LoVo (cell line): ENCODE measurements at regions not wholly inside any gene's neighbourhood (a gene's known extent, or its start where the extent isn't known, plus 50 kb on each side); places are given as distances from the start of the nearest gene placed in this dataset.

Experiments
- DNase-seq: peaks from one replicate; pipeline ENCODE4 v3.0.0-alpha.2; 2016; ENCODE audit warnings: low spot score

DNA sequence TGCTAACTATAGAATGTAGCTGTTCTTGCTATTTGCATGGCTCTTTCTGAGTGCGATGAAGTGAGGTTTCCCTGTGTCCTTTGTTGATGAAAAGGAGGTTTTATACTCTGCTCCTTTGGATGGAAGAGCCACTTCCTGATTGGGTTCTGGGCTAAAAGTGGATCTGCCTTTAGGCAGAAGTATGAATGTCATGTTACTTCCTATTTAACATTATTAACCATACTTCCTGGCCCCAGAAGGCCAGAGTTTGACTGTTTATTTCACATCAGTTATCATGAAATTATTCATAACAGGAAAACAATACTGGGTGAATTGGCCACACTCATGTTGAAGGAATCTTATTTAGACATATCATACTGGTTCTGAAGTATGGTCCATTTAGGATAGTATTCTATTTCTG, 386.2 kb downstream of the PCDH7 start:
- no peak for DNase-seq

DNA sequence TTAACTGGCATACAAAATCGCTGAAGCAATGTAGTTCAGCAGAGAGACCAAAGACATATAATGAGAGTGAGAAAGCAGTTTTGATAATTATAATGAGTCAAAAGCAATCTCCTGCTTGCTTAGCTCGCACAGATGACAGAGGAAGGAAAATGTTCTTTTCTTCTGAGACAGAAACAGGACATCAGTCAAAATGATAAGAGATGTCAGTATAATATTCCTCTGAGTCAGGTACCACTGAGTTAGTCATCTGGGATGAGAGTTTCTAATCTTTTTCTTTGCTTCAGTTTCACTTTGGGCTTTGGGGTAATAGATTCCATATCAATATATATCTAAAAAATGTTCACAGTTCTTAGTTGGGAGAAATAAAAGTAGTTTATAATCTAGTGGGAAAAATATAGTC, 387.2 kb downstream of the PCDH7 start:
- no peak for DNase-seq

DNA sequence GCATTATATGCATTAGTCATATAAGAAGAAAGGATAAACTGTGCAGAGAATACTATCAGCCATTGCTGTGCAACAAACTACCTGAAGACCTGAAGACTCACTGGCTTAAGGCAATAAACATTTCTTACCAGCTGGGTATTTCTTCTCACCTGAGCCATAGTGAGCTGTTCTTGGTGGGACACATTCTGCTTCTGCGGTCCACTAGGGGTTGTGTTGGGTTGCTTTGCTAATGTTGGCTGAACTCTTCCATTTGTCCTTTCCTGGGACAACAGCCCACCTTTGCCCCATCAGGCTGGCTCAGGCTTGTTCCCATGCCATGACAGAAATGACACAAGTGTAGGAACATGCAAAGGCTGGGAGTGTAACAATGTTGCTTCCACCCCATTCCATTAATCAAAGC, 388.6 kb downstream of the PCDH7 start:
- no peak for DNase-seq

DNA sequence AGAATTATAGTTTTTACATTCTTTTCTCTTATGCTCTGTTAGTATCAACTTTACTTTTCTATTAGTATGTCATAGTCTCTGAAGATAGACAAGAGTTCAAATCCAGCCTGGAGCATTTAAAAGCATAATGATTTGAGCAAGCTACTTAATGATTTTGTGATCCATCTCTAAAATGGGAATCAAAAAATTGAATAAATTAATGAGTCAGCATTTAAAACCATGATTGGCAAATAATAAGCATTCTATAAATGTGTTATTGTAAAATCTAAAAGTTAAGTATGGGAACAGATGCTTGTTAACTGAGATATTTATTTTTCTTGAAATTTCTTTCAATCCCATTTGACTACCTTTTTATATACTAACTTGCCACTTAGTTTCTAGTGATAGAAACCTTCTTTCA, 391.6 kb downstream of the PCDH7 start:
- no peak for DNase-seq

DNA sequence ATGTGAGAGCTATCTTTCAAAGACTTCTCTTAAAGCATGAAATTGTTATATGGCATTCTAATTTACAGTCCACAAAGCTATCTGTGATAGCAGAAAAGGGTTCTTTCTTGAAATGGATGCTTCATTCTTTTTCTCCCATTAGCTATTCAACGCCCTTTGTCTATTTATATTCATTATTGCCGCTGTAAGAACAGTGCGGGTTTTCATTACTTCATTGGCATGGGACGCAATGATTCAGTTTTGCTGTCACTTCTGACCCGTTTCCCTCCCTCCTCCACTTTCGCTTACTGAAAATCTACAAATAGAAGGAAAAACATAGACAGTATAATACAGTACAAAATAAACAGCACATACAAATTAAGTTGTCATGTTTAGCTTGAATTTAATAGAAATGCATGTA, 394.6 kb downstream of the PCDH7 start:
- DNase-seq: no peak

DNA sequence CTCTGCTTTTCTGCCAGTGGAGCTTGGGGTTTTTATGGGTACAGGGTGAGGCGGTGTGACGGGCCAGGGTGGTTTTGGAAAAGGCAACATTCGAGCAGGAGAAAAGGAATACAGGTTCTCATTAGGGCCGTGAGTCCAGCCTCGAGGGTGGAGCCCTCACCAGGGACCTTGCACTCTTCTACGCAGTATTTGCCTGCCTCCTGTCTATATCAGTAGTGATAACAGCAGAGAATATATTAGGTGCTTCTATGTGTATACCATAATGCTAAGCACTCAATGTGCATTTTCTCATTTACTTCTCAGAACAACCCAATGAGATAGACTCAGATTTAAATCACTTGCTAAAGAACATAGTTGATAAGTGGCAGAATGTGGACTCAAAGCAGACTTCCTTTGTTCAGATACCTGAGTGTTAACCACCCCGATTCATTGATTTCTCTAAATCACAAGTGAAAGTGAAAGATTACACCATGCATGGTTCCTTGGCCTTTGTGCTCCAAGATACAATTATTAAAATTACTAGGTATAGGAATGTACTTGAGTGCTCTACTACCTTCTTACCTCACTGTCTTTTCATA, 403.9 kb downstream of the PCDH7 start:
- DNase-seq: no peak

DNA sequence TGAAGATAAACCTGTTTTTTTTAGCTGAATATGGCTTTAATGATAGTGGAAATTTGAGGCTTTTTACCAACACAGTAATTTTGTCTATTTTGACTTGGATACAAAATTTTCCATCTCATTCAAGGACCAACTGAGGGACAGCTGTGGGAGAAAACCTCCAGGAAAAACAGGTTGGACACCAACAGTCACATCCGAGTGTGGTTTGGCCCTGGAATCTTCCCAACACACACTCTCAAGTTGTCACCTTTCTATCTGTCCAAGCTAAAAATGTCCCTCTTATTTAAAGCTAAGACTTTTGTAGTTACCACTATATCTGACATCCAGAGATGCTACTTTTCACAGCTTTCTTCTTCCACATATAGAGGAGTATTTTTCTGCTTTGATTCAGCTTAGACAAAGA, 404.9 kb downstream of the PCDH7 start:
- no peak for DNase-seq

DNA sequence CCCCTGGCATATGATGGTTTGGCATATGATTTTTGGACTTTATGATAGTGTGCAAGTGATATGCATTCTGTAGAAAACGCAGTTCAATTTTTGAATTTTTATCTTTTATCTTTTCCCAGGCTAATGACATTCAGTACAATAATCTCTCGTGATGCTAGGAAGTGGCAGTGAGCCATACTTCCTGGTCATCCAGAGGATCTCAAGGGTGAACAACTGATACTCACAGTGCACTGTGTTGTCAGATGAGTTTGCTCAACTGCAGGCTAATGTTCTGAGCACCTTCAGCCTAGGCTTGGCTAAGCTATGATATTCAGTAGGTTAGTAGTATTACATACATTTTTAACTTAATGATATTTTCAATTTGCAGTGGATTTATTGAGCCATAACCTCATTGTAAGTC, 405.3 kb downstream of the PCDH7 start:
- DNase-seq: no peak

DNA sequence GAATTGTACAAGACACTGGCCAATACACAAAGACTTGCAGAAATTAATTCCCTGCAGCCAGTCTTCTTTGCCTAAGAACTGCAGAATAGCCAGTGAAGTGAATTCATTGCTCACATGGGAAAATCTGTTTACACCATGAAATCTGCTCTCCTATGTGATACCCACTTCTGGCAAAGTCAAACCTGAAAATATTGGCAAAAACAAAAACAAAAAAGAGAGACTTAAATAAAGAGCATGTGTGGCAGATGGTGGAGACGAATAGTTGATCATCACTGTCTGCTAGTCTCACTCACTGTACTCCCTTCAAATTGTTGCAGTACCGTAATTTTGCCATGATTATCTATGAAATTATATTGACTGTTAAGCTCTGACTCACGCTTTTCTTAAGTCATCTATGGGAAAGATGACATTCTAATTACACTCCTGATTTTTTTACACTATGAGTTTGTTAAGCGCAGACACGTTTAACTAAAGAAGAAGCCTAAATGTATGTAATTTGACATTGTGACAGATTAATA, 406.8 kb downstream of the PCDH7 start:
- DNase-seq: no peak

DNA sequence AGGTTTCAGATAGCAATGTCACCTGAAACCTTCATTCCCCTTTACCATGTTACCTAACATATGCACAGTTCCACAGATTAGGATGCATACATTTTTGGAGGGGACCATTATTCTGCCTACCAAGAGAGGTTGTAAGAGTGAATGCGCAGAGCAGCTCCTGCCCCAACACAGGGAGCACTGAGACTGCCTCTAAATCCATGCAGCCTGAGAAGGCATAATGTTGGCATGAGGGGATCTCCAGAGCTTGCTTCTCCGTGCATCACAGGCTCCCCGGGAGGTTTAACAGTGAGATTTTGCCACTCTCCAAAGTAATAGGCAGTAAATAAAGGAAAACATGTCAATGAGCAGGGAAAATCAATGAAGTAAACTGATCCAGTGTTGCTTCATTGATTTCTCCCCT, 410.8 kb downstream of the PCDH7 start:
- no peak for DNase-seq

DNA sequence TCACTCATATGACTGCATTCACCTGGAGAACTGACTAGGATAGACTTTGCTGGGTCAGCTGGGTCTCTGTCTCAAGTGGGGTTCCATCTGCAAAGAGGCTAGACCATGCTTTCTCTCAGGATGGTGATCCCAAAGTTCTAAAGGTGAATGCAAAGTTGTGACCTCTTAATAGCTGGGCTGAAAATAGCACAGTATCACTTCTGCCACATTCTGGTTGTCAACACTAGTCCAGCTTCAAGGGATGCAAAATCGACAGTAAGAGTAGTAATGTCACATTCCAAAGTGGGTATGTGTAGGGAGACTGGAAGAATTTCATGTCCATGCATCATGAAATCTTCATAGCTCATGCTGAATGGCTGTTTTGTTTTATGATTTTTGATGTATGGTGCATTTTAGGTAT, 414.6 kb downstream of the PCDH7 start:
- no peak for DNase-seq

DNA sequence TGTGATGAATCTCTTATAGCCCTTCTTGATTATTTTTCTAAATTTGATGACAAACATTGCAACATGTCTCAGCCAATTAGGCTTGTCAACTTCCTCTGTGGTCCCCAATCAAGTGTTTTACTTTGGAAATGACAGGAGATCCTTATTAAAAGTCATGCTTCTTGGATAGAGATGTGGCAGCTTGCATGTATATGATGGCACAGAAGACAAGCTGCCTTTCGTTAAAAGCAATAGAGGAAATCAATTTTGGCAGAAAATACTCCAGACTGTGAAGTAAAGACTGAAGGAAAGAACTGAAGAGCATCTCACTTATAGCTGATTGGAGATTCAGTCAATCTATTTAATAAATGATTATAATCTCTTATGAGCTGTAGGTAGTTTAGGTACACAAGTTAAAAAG, 419.6 kb downstream of the PCDH7 start:
- no peak for DNase-seq

DNA sequence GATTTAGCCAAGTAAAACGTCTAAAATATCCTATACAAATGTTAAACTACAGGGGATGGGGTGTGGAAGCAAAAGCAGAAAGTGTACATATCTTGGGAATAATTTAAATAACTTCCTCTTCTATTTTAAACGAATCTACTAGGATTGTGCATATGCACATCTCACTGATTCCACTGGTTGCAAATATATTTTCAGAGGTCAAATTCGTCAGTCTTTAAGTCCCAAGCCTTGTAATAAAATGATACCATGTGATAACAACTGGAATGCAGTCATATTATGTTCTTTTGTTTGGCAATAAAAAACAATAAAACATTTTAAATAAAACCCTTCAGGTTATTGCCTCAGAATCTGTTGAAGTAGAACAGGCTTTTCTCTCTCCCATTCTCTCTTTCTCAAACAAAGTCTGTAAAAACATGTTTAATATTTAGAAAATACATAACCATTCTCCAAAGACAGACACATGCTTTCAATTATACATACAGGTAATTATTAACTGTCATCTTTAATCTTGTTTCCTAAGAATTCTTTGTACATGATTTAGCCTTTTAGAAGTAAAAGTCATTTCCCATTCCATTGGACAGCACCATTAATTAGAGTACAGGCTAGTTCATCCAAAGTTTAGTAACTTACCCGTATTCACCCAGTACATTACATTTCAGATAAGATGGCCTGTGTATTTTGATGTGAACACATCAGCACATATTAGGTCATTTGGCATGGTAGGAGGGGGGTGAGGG, 421.1 kb downstream of the PCDH7 start:
- no peak for DNase-seq

DNA sequence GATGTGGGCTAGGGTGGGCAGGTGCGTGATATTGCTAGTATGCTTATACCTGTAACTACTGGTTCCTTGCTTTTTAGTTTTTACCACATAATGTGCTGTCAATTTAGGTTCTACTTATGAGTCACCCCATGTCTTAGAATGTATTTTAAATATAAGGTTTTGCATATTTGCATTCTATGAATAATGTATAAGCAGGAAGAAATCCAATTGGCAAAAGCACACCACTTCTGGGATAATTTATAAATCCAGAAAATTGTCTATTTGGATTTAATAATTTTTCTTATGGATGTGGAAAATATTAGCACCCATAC, 421.6 kb downstream of the PCDH7 start:
- no peak for DNase-seq

DNA sequence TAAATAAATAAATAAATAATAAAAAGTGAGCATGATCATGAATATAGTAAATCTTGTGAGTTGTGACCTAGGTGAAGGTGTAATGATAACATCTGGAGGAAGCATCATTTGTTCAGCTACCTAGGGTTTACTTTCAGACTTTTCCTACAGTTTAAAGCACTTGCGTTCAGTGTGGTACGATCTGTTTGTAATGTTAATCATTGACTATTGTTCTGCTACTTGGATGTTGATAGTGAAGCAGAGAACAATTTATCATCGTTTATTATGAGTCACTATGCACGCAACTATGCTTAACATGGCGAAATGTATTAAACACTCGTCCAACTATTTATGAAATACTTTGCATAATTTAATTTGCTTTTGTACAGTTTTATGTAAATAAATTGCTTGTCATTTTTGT, 426.2 kb downstream of the PCDH7 start:
- no peak for DNase-seq

DNA sequence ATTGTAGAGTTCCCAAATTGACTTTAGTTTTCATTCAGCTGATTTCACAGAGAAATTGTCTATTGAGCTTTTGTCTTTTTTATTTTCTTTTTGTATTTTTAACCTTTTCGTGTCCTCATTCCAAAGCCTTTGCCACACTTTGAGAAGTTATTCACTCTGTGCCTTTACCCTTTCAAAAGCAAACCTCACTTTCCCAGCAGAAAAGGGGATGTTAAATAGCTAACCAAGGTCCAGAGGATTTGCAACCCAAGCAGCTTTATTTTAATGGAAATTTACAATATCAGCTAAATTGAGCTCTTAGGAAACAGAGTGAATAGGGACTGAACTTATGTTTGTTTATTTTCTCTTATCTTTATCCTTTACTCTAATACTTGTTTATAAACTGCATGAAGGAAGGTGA, 428.8 kb downstream of the PCDH7 start:
- DNase-seq: no peak

DNA sequence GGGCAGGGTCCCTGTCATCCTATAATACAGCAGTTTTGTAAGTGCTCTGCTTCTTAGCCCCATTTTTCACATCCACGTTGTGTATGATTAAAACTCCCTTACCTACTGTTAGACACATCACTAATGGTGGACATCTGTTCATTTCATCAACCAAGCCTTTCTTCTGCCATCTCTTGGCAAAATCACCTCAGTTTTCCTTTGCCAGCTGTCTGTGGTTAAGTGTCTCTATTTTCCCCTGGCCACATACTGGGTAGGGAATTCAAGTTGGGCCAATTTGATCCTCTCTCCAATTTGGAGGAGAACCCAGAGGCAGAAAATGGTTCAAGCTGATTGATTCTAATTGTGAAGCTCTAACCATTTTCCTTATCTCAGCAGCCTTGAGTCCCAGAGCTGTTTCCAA, 436.1 kb downstream of the PCDH7 start:
- no peak for DNase-seq

DNA sequence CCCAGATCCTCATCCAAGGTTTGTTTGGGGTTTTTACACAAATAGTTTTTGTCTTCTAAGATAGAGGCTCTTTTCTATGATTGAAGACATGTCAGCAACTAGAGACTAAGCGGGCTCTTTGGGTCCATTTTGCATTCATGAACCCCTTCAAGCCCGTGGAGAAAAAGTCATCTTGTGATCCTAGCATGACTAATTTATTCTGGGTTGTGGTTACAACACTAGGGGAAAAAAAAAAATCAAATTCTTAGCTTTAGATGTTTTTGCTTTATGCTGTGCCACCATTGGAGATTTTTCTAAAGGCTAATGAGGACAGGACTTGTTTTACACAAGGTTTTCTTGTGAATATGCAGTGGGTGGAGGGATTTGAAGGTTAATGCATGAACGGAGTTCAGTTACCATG, 440.0 kb downstream of the PCDH7 start:
- no peak for DNase-seq

DNA sequence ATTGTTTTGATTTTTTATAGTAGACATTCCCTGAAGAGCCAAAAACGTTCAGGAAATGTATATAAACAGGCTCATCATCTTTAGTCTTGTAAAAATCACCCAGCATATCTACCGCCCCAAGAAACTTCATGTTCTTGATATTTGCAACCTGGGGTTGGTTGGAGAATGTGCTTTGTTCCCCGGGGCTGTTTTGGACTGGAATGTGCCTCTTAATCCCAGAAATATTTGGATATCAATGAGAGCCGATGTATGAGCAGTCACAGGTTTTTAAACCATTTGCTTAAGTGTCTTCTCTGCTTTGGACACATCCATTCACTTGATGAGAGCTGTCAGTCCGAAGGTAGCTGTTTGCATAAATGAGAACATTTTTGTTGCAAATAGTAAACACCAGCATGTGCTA, 449.7 kb downstream of the PCDH7 start:
- DNase-seq: no peak

DNA sequence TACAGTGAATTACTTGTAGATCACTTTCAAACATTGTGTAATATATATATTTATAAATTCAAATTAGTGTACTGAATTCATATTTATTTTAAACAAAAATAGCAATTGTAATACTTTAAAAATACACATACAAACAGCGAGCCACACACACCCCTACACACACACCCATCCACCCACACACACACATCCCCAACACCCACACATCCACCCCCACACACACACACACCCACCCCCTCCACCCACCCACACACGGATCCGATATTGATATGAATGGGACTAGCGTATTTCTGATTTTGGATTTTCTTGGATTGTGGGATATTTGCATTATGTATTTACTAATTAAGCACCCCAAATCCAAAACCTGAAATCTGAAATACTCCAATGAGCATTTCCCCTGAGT, 451.2 kb downstream of the PCDH7 start:
- DNase-seq: no peak

DNA sequence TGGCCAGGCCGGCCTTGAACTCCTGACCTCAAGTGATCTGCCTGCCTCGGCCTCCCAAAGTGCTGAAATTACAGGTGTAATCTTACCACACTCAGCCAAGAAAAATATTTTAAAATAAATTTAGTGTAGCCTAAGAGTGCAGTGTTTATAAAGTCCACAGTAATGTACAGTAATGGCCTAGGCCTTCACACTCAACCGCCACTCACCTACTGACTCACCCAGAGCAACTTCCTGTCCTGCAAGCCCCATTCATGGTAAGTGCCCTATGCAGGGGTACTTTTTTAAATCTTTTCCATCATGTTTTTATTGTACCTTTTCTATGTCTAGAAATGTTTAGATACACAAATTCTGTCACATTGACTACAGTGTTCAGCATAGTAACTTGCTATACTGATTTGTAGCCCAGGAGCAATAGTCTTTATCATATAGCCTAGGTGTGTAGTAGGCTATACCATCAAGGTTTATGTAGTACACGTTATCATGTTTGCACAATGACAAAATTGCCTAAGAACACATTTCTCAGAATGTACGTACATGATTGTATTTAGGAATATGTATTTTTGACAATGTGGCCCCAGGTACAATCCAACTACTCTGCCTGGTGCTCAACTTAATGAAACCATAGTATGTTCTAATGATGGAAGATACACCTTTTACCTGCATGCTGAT, 455.2 kb downstream of the PCDH7 start:
- no peak for DNase-seq

DNA sequence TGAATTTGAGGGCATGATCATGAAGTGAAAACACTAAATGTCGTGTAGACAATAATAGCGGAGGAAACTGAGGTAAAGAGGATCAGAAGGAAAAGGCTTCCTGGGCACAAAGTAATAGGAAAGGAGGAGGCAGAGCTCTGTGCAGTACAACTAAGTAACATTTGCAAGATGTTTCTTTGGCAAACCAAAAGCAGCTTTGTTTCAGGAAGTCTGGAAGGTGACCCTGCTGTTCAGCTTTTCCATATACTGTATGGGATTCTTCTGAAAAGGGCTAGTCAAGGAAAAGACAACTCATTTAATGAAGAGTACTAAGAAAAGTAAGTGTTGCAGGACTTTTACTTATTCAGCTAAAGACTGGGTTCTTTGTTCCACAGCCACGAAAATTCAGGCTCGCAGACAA, 463.1 kb downstream of the PCDH7 start:
- no peak for DNase-seq

DNA sequence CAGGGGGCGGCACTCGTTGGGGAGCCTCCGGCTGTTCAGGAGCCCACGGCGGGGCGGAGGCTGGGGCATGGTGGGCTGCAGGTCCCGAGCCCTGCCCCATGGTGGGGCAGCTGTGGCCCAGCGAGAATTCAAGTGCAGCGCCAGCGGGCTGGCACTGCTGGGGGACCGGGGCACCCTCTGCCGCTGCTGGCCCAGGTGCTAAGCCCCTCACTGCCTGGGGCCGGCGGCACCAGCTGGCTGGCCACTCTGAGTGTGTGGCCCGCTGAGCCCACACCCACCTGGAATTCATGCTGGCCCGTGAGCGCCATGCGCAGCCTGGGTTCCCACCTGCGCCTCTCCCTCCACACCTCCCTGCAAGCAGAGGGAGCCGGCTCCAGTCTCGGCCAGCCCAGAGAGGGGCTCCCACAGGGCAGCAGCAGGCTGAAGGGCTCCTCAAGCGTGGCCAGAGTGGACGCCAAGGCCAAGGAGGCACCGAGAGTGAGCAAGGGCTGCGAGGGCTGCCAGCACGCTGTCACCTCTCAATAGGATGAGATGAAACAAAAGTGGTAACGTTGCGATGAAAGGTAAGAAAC, 464.9 kb downstream of the PCDH7 start:
- DNase-seq: no peak
